Coronary artery (tissue), 2 donors: ENCODE measurements at regions not wholly inside any gene's neighbourhood (a gene's known extent, or its start where the extent isn't known, plus 50 kb on each side); places are given as distances from the start of the nearest gene placed in this dataset.
A peak's percentile ranks its signal among the peaks of the same experiment; 100 is the strongest.

Experiments used
- DNase-seq: peaks from one replicate; pipeline ENCODE4 v3.0.0-alpha.2; 2017; ENCODE audit warnings: low spot score
- H3K27ac ChIP-seq, 2 donors: fragments of 200-600 bp; sonication (generic); one replicate each; pipeline ENCODE4 v1.5.1; 2016 to 2019
- H3K4me3 ChIP-seq: fragments of 200-600 bp; sonication (generic); 2 replicates; pipeline ENCODE4 v1.5.1; 2016; ENCODE audit warnings: mild to moderate bottlenecking, moderate library complexity
- TF ChIP-seq, protein P1 (sequence below): fragments of 200-600 bp; sonication (generic); IDR thresholded peaks from one replicate; pipeline ENCODE4 v1.5.1; 2019; ENCODE audit warnings: antibody characterized with exemption

DNA sequence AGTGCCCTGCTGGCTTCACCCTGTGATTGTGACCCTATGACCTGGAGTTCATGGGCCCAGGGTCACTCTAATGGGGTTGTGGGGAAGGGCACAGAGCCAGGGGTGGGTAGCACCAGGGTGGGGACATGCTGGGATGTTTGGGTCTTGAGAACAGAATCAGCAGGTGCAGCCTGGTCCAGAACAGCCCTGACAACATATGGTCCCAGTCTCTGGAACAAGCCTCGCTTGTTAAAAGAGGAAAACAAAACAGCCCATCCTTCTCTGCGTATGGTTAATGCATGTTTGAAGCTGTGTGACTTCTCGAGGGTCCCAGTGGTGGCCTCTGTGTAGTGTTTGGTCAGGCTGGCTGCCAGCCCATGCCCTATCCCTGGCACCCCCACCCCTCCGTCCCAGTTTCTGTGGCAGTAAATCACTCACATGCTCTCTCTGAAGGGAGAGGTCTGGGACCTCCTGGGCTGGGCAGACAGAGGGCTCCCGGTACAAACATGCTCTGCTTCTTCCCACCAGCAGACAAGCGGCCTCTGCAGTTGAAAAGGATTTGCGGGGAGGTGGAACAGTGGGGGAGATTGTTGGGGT, 79.4 kb downstream of the FAM241B start:
- Histone ChIP-seq H3K4me3 (no peak overlapping the region), H3K27ac (no peak overlapping the region)
- no peak for DNase-seq
- TF ChIP-seq, protein P1, sequence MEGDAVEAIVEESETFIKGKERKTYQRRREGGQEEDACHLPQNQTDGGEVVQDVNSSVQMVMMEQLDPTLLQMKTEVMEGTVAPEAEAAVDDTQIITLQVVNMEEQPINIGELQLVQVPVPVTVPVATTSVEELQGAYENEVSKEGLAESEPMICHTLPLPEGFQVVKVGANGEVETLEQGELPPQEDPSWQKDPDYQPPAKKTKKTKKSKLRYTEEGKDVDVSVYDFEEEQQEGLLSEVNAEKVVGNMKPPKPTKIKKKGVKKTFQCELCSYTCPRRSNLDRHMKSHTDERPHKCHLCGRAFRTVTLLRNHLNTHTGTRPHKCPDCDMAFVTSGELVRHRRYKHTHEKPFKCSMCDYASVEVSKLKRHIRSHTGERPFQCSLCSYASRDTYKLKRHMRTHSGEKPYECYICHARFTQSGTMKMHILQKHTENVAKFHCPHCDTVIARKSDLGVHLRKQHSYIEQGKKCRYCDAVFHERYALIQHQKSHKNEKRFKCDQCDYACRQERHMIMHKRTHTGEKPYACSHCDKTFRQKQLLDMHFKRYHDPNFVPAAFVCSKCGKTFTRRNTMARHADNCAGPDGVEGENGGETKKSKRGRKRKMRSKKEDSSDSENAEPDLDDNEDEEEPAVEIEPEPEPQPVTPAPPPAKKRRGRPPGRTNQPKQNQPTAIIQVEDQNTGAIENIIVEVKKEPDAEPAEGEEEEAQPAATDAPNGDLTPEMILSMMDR = no peak

DNA sequence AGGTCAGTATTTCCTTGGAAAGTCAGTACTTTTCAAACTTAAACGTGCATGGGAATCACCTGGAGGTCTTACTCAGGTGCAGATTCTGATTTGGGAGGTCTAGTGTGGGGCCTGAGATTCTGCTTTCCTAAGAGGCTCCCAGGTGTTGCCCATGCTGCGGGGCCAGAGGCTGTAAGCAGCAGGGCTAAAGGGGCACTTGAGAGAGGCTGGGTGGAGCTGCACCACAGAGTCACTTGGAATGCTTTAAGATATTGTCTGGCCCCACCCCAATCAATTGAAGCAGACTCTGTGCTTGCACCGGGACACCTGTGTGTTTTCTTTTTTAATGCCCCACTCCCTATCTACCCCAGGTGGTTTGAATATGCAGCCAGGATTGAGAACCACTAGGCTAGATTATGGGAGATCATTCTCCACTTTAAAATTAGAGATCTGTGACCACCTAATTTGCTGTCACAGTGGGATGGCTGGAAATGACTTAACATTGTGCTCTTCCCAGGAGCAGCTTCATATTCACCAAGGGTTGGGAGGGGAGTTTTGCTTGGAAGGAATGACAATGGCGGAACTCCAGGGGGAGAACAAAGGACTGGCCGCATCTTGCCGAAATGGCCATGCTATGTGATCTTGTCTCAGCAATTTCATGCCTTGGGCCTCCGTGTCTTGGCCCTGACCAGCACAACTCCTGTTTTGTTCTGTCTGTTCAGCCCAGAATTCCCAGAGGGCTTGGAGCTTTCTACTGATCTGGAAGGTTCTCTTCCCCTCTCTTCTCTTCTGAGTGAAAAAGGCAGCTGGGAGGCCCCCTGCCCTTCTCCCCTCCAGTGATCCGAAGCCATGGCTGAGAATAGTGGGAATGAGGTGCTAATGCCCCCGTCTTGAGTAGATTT, 80.2 kb downstream of the FAM241B start:
- TF ChIP-seq, protein P1 = no peak
- no peak overlapping the region for H3K4me3 ChIP-seq
- no peak for DNase-seq
- H3K27ac ChIP-seq = no peak overlapping the region

DNA sequence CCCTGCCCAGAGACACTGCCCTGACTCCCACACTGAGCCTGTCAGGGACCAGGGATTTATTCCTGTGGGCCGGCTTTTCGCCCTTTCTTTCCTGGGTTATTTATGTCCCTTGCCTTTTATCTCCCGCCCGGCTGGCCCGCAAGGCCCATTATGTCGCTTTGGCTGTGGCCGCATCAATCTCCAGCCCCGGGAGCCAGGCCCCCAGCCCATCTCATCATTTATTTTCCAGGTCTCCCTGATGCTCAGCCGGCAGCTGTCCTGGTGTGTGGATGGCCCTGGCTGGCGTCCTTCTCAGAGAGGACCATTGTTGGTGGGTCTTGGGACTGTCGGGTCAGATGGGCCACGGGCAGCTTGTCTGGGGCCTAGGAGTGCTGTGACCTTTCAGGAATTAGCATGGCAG, 82.3 kb downstream of the FAM241B start:
- DNase-seq = no peak

DNA sequence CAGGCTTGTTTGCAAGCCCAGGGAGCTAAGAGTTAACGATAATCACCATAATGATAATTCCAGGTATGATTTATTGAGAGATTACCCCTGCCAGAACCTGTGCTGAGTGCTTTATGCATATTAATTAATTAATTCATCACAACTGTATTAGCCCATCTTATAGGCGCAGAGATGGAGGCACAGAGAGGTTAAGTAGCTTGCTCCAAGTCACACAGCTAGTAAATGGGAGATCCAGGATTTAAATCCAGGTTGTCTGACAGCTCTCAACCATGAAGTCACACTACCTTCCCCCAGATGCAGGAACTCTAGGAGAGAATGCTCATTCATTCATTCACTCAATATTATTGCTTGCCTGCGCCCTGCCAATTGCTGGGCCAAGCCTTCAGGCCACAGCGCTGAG, 84.5 kb downstream of the FAM241B start:
- DNase-seq = no peak
- H3K27ac ChIP-seq = peak overlapping the region in 1 of 2 donors; percentile 72
- H3K4me3 ChIP-seq = no peak overlapping the region
- TF ChIP-seq, protein P1 = no peak

More for the DNA sequence above, 82.3 kb downstream of the FAM241B start:
- Histone ChIP-seq H3K27ac (no peak overlapping the region), H3K4me3 (no peak overlapping the region)
- TF ChIP-seq, protein P1 = no peak

DNA sequence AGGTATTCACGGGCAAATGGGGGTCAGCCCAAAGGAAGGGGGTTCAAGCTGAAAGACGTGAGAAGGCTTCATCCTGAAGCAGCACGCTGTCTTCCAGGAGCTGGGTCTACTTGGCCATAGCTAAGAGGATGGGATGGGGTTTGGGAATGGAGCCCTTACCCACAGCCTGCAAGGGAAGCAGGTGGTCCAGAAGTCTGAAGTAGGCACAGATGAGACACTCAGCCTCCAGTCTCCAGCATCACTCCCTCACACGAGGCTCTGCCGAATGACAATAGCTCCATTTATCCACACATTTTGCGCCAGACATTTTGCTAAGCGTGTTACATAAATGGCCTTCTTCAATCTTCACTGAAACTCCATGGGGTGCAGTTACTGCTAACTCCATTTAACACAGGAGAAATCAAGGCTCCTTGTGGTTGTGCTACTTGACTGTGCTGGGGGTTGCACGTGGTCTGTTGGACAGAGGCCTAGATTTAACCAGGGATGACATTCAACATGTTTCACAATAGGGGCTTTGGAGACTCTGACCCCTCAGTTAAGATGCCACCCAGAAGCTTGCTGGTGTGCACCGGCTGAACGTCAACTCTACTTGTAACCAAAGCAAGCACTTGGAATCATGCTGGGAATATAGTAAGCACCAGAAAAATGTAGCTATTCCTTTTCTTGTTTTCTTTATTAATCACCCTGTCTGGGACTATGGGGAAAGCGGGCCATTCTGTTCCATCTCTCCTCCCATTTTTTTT, 85.3 kb downstream of the FAM241B start:
- TF ChIP-seq, protein P1 = no peak
- Histone ChIP-seq H3K27ac (peak overlapping the region in 1 of 2 donors; percentile 72), H3K4me3 (no peak overlapping the region)
- DNase-seq = peak; percentile 73

DNA sequence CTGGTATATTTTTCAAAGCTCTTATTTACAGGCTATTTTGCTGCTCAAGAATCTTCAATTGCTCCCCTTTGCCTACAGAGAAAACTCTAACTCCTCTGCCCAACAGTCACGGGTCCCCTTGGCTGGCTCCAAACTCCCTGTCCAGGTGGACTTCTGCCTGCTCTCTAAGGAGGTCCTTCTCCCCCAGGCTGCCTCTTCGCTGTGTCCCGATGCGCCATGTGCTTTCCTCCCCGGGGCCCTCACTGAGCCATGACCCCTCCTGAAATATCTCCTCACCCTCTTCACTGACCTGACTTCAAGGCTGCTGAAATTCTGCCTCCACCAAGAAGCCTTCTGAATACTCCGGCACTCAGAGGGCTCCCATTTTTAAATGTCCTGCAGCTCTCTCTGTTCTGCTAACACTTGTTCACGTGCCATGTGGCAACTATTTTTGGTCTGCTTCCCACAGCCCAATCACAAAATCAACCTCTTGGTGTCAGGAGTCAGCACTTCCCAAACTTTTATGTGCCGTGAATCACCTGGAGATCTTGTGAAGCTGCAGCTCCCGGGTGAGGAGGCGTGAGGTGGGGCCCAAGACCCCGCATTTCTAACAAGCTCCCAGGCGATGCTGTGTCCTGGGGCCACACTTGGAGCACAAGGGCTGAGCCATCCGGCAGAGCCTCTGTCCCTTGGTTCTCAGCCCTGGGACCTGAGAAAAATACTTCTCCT, 85.7 kb upstream of the COL13A1 start:
- TF ChIP-seq, protein P1 = no peak
- Histone ChIP-seq H3K4me3 (no peak overlapping the region), H3K27ac (peak overlapping the region; percentile 62 to 76)
- peak; percentile 62 for DNase-seq
